ENCODE measurements at regions not wholly inside any gene's neighbourhood (a gene's known extent, or its start where the extent isn't known, plus 50 kb on each side); places are given as distances from the start of the nearest gene placed in this dataset.

DNA sequence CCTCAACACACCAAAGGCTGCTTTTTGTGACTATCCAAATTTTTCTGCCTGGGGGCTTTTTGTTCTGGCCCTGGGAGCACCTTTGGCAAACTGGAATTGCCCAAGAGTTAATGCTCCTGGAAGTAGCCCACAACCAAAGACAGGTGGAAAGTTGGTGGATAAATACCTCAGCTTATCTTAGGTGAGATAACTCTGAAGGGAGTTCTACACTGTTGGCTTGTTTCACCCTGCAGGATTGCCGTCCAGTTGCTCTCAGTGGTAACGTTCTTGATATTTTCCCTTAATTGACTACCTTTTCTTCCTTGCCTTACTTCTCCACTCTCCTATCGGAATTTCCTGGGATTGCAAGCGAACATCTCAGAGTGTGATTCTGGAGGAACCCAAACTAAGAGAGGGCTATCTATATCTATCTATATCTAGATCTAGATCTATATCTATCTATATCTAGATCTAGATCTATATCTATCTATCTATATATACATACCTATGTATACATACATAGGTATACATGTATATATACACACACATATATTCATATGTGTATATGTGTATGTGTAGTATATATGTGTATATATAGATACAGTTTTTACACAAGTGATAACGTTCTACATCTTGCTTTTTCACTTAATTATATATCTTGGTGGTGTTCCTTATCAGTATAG is 82.6 kb upstream of the DHX15 start:
- no peak for DNase-seq (ENCODE audit: low read depth)

DNA sequence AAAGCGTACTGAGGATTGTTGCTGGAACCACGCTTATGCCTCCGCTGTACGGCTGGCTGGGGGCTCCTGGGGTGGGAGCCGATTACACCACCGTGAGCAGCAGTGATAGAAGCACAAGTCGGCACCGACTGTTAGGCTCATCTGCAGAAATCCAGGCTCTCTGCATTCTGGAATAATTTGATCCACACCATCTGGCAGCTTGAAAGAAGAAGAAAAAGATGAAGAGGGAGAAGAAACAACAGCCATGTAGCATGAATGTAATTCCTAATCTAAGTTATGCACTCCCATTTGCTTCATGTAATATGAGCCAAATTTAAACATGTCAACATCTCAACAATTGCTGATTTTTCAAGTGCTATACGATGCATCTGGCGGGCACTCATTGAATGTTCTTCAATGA is 84.6 kb upstream of the DHX15 start:
- no peak for DNase-seq (ENCODE audit: low read depth)

DNA sequence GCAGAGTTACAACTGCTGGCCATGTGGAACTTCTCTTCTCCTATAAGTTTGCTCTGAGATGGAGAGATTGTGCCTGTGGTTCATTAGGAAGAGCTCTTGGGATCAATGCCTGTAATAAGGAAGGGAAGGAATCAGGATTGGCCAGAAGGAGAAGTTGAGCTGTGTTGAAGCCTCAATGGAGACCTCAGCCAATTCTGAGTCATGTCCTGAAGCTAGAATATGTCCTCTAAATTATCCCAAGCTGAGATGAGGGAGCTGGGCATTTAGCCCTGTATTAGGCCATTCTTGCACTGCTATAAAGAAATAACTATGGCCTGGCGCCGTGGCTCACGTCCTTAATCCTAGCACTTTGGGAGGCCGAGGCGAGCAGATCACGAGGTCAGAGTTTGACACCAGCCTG is 85.4 kb upstream of the DHX15 start:
- DNase-seq (ENCODE audit: low read depth) = no peak

DNA sequence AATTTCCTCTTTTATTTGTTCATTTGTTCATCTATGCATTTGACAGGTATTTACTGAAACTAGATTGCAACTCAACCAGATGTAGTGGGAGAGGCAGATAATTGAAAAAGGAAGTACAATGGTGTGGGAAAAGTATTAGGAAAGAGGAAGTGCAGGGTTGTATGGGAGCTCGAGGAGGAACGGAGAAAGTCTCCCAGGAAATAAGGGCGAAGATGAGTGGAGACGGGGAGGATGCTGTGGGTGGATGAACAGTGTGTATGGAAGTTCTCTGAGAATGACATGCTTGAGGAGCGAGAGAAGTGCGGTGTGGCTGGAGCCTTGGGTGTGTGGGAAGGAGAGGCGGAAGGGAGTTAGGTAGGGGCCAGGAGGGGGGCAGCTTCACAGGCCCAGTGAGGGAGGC is 87.5 kb upstream of the DHX15 start:
- no peak for DNase-seq (ENCODE audit: low read depth)

DNA sequence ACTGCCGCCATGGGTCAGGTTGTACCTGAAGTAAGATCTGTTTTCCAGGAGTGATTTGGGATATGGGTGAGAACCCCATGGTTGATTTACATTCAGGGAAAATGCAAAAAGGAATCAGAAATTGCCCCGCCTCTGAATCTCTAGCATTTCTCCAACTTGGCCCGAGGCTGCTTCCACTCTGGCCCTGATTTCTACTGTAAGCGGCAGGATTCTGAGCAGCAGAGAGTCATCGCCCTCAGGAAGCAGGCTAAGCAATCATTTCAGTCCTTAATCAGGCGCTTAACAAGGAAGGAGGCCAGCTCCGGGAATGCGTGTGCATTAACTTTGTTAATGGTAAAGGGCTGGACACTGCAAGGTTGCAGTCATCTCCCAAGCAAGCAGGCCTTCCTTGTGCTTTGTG is 88.5 kb upstream of the DHX15 start:
- no peak for DNase-seq (ENCODE audit: low read depth)

DNA sequence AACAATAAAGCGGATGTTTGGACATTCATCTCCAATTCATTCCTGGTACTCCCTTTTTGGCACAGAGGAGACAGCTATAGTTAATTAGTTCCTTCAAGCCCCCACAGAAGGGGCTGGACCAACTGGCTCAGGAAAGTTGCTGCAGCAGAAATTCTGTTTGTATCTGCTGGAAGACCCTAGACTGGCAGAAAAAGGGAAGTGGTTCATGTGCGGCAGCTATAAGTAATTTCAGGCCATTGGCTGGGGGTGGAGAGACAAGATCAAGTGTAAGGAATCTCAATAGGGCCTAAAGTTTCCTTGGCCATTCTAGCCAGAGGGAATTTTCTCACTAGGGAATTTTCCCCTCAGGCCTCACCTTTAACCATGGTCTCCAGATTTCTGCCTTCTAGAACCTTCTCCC is 89.9 kb upstream of the DHX15 start:
- DNase-seq (ENCODE audit: low read depth) = no peak

DNA sequence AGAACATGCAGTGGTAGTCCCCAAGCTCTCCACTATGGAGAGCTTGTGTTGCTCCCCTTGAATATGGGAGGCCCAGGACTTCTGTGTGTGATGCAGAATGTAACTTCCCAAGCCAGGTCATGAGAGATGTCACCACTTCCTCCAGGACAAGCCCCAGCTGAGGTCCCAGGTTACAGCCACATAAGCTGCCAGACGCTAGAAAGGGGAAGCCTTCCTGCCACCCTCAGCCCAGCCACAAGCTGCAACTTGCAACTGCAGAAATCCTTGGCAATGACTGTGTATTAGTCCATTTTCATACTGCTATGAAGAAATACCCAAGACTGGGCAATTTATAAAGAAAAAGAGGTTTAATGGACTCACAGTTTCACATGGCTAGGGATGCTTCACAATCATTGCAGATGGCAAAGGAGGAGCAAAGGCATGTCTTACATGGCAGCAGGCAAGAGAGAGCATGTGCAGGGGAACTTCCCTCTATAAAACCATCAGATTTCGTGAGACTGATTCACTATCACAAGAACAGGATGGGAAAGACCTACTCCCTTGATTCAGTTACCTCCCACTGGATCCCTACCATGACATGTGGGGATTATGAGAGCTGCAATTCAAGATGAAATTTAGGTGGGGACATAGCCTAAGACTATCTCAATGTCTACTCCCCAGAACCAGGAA is 91.5 kb upstream of the DHX15 start:
- DNase-seq (ENCODE audit: low read depth) = no peak

DNA sequence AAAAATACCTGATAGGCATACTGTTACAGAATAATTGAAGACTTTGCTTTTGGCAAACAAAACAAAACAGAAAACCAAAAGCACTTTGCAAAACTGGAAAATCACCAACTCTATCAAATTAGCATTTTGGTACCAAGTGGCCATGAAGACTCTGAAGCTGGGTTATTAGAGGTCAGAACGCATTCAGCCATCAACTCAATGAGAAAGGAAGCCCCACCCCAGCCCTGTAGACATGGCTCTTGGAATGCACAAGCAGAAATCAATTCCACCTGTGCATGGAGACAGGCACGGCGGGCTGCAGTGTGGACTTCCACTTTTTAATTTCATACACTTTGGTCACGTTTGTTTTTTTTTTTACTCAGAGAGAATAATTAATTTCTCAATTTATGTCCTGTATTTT is 93.6 kb upstream of the DHX15 start:
- DNase-seq (ENCODE audit: low read depth) = no peak

DNA sequence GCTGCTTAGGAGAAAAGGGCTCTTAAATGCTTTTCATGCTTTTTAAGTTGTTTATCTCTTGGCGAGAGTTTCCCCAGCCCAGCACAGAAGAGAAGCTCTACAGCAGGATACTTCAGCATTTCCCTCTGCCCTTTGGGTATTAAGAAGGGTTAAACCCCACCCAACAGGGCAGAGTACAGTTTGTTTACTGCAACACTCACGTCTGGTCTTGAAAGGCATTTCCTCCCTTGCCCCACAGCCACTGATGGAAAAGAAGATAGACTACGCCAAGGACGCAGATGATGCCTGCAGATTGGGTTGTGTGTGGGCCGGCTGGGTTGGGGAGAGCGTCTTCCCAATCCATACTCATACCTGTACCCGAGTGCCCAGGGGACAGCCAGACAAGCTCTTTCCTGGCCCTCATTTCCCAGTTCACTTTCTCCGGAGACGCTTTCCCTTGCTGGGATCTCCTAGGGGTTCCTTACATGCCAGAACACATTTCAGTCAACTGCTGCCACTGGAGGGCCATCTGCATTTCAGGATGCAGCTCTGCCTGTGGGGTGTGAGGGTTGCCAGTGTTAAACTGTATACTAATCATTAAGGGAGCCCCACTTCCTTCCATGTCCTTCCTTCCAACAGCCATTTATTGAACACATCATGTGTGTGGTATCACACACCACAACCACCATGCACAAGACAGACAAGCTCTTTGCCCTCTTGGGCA is 96.5 kb upstream of the DHX15 start:
- no peak for DNase-seq (ENCODE audit: low read depth)

DNA sequence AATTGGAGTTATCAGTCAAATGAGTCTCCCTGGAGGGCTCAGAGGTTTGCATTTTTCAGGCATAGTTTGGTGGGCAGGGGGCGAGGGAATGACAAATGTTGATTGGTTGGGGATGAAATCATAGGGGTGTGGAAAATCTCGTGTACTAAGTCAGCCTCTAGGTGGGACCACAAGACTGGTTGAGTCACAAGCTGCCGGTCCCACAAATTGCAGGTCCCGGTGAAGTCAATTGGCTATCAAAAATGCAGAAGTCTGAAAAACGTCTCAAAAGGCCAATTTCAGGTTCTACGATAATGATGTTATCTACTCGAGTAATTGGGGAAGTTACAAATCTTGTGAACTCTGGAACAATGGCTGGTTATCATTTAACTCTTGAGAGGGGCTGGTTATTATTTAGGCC is 98.8 kb upstream of the DHX15 start:
- no peak for DNase-seq (ENCODE audit: low read depth)

DNA sequence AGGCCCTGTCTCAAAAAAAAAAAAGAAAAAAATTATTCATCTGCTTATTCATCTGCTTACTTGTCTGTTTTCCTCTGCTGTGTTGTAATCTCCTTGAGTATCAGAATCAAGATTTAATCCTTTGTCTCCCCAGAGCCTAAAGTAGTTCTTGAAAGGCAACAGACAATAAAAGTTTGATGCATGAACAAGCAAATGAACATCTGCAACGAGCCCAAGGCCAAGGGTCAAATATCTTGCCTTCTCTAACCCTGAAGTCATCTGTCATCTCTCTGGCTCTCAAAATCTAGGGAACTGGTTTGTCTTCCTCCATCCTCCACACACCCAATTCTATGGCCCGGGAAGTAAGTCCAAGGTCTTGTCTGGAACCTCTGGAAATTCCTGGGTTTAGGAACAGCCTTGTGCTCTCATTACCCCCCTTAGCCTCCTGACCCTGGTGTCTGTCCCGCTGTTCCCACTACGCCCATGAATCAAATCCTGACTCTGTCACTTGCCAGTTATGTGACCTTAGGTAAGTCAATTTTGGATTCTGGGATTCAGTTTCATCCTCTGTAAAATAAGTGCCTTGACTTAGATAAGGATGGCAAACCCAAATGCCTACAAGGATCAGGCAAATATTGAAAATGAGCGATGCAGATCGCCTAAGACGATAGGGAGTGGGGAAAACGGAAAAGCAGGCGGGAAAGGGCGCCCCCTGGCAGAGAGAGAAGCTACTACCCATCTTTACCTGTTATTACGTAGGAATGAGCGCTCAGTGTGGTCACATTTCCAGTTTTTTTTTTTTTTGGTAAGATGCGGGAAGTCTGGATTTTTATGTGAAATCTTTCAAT is 102.7 kb upstream of the DHX15 start:
- peak; percentile 10 for DNase-seq (ENCODE audit: low read depth)

DNA sequence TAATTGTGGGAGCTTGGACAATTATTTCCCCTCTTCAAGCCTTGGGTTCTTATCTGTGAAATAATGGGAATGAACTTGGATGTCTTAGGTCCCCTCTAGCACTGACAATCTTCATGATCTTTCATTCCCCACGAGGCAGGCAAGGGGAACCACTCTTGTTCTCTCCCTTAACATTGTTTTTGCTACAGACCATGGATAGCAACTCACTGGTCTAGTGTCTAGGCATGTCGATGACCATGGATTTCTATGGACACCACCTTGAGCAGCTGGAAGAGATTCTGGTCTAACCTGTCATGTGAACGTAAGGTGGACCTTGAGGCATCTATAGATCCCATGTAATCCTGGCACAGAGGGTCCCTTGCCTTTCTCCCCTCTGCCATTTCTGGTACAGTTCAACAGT is 104.1 kb upstream of the DHX15 start:
- no peak for DNase-seq (ENCODE audit: low read depth)

DNA sequence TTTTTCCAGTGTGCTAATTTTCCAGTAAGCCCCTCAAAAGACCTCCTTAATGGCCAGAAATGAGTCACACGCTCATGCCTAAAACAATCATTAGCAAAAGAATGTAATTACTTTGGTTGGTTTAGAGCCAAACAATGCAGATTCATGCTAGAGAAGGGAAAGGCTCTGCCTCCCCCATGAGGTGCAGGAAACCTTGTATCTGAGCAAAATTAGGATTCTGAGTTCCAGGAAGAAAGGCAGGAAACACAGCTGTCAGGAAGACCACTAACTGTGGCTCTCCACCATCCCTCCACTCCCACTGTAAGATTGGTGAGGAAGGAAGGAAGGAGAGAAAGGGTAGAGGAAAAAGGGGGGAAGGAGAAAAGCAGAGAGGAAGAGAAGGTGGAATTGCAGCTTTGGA is 104.9 kb upstream of the DHX15 start:
- DNase-seq (ENCODE audit: low read depth) = no peak

DNA sequence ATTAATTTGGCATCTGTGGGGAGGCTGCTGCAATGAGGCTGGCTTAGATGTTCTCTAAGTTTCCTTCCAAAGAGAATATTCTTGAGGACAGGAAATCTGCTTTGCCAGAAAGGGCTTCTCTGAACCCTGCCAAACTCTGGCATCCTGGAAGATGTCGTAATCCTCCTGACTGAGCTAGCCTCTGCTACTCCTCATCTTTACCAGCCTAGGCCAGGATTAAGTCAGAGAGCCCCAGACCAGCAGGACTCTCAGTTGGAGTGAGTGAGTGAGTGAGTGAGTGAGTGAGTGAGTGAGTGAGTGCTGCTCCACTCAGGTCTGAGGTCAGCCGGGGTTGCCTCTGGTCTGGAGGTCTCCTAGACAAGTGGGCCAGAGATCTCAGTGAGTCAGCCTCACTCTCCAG is 104.9 kb upstream of the SOD3 start:
- DNase-seq (ENCODE audit: low read depth) = no peak

DNA sequence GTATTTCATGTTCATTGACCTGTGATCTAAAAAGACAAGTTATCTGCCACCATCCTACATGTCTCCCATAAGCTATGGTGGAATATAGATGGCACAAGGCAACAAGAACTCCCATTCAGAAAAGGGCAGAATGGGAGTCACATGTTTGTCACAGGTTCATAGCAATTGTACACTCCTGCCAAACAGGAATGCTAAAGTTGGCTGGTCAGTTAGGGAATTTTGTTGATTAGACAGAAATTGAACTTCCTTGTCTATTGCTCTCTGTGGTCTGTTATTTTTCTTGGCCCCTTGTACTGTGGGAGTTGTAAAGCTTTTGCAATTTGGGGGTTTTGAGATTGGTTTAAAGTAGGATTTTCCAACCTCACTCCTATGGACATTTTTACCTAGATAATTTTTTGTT is 101.7 kb upstream of the SOD3 start:
- no peak for DNase-seq (ENCODE audit: low read depth)

DNA sequence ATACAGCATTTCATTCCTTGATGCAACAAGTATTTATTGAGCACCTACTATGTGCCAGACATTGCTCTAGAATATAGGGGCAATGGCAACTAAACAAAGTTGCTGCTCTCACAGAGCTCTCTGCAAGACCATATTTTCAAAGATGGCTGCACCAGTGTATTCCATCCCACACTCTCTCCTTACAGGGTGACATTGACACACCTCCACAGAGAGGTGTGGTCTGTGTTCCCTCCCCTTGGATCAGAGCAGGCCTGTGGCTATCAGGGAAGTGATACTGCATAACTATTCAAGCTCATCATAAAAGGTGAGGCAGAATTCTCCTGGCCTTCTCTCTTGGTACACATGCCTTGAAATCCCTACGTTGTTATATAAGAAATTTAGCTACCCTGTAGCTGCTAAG is 95.3 kb upstream of the SOD3 start:
- DNase-seq (ENCODE audit: low read depth) = no peak

DNA sequence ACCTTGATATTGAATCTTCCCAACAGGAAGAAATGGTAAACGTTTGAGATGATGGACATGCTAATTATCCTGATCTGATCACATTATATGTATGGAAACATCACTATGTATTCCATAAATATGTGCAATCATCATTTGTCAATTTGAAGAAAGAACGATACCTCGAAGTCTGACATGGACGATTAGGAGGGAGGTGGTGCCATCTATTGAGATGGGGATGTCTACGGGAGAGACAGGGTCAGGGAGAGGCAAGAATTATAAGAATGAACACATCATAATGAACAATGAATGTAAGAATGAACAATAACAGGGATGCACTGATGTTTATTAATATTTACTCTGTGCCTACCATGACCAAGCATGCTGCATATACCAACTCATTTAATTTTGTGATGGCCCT is 93.7 kb upstream of the SOD3 start:
- DNase-seq (ENCODE audit: low read depth) = no peak

DNA sequence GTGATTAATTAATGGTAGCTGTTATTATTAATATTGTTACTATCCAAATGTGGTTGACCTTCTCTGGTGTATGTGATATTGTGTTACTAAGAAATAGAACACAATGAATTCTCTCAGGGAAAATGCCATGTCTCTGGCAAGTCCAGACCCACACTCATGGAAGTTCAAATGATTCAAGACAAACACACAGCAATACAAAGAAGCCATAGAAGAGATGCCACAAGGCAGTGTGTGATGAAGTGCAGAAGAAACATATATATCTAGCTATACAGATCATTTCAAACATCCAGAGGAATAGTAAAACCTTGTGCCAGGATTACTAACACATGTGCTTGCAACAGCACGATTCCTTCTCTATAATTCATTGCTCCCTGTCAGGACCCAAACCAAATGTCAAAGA is 93.1 kb upstream of the SOD3 start:
- DNase-seq (ENCODE audit: low read depth) = no peak

DNA sequence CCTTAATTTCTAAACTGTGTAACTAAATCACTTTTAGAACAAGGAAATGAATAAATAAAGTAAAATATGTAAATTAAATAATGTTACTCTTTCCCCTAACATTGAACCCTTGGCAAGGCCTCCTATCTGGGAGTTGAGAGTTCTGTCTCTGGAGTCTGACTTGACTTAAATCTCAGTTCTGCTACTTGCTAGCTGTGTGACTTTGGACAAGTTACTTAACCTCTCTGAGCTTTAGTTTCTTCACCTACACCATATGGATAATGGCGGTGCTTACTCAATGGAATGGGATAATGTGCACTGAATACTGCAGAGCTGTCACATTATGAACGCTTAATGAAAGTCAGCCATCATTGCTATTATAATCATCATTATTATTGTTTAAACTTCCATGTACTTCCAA is 92.1 kb upstream of the SOD3 start:
- no peak for DNase-seq (ENCODE audit: low read depth)

DNA sequence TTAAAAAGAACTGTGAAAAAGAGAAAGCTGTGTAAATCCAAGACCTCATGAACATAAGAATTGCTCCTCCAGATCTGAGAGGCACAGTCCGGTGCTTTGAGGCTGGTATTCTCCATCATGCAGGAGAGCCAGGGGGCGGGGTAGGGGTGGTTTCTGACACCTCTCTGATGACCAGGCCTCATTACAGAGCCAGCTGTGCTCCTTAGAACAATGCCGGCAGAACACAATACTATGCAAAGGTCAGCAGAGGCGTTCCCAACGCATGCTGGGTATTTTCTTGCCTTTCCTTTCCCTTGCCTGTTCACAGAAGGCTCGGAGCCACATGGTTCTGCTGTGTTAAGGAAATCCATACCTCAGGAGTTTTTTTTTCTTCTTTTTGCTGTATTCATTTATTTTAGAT is 91.2 kb upstream of the SOD3 start:
- no peak for DNase-seq (ENCODE audit: low read depth)

DNA sequence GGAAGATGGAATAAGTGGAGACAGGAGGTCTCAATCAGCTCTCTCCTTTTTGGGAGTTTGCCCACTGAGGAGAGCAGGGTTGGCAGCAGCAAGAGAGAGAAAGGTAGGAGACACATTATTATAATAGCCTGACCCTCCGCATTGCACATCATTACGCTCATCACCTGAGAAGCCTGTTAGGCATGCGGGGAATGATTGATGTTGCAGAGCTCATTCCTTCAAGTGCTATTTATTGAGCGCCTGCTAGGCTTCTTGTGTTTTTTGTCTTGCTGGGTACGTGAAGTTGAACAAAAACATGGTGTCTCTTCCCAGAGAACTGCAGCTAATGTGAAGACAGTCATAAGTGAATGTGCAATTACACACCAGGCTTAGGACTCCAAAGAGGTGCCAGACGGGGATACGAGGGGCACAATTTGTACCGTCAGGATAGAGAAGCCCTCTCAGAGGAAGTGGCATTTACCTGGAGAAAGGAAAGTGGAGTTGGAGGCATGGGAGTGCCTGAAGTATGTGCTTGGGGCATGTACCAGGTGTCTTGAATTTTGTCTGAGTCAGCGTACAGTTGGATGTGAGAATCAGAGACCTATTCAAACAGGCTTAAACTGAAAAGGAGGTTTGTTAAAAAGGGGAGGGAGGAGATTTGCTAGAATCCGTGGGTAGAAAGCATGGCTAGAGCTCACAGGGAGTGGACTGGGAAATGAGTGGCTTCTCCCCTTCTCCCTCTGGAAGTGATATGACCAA is 90.2 kb upstream of the SOD3 start:
- no peak for DNase-seq (ENCODE audit: low read depth)

DNA sequence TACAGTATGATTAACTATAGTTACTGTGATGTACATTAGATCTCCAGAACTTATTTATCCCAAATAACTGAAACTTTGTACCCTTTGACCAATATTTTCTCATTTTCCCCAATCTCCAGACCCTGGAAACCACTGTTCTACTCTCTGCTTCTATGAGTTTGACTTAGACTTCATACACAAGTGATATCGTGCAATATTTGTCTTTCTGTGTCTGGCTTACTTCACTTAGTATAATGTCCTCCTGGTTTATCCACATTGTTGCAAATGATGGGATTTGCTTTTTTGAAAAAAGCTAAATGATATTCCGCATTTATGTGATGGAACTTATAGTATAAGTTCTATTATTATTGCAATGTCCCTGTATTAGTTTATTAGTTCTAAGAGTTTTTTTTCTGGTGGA is 81.8 kb upstream of the SOD3 start:
- DNase-seq (ENCODE audit: low read depth) = no peak

All from ELR (cell line).